ENCODE measurements at regions not wholly inside any gene's neighbourhood (a gene's known extent, or its start where the extent isn't known, plus 50 kb on each side); places are given as distances from the start of the nearest gene placed in this dataset.
"Not testable (repeated sequence)": the region's sequence is repeated elsewhere in the genome, so short reads cannot be mapped to it uniquely, and the experiment has no call there.

GRCh38 chrX:122220644-122221373 is 963.3 kb upstream of the GRIA3 start:
- Histone ChIP-seq H3K4me1 (no peaks in the 10 kb centered on the region), H3K4me3 (no peak overlapping the region), H3K36me3 (no peaks in the 10 kb centered on the region), H3K9me3 (no peaks in the 10 kb centered on the region), H3K27me3 (no peaks in the 10 kb centered on the region), H3K27ac (no peak overlapping the region)
- intact Hi-C loops (cut with DNase I): no loop called here
- DNase-seq (no peak), ATAC-seq (no peak)
- 30% methylated on average over 2 of the region's 3 CpGs for WGBS (ENCODE audit: insufficient coverage, low coverage, low lambda C conversion rate, missing lambda C conversion rate)
- TF ChIP-seq CTCF (IDR thresholded peaks at IDR 0.05) (no peak), POLR2A (IDR thresholded peaks at IDR 0.05) (no peak)

- H3K9me3 ChIP-seq; DNase-seq; ATAC-seq; H3K36me3 ChIP-seq; H3K27ac ChIP-seq; H3K4me3 ChIP-seq; H3K27me3 ChIP-seq; H3K4me1 ChIP-seq; intact Hi-C loops (cut with DNase I): not testable (repeated sequence)
- WGBS (ENCODE audit: insufficient coverage, low coverage, low lambda C conversion rate, missing lambda C conversion rate): 11% methylated on average over 2 of the region's 4 CpGs
Measured at GRCh38 chrX:122221810-122222209, 962.3 kb upstream of the GRIA3 start.

GRCh38 chrX:122224137-122224536 is 959.9 kb upstream of the GRIA3 start:
- H3K27me3 ChIP-seq; DNase-seq; ATAC-seq; H3K4me1 ChIP-seq; H3K36me3 ChIP-seq; H3K9me3 ChIP-seq; intact Hi-C loops (cut with DNase I); H3K4me3 ChIP-seq; H3K27ac ChIP-seq: not testable (repeated sequence)
- WGBS (ENCODE audit: insufficient coverage, low coverage, low lambda C conversion rate, missing lambda C conversion rate): 41% methylated on average over 4 of the region's 9 CpGs

GRCh38 chrX:122238801-122239200 is 945.3 kb upstream of the GRIA3 start:
- intact Hi-C loops (cut with DNase I): no loop called here
- H3K4me1 ChIP-seq: no peaks in the 10 kb centered on the region

GRCh38 chrX:122241959-122242358 is 942.1 kb upstream of the GRIA3 start:
- no peaks in the 10 kb centered on the region for H3K36me3 ChIP-seq
- TF ChIP-seq CTCF (IDR thresholded peaks at IDR 0.05): no peak
- no peak for TF ChIP-seq POLR2A (IDR thresholded peaks at IDR 0.05)
- intact Hi-C loops (cut with DNase I): no loop called here
- H3K4me3 ChIP-seq: no peak overlapping the region
- H3K27ac ChIP-seq: no peak overlapping the region
- no peaks in the 10 kb centered on the region for H3K9me3 ChIP-seq
- ATAC-seq: no peak
- H3K4me1 ChIP-seq: no peaks in the 10 kb centered on the region
- DNase-seq: no peak
- 52% methylated on average over 4 of the region's 7 CpGs for WGBS (ENCODE audit: insufficient coverage, low coverage, low lambda C conversion rate, missing lambda C conversion rate)
- H3K27me3 ChIP-seq: no peaks in the 10 kb centered on the region

More at GRCh38 chrX:122238801-122239200, 945.3 kb upstream of the GRIA3 start:
- no peaks in the 10 kb centered on the region for H3K36me3 ChIP-seq
- no peak overlapping the region for H3K27ac ChIP-seq
- H3K9me3 ChIP-seq: no peaks in the 10 kb centered on the region
- H3K27me3 ChIP-seq: no peaks in the 10 kb centered on the region
- DNase-seq: no peak
- TF ChIP-seq POLR2A (IDR thresholded peaks at IDR 0.05): no peak
- no peak for TF ChIP-seq CTCF (IDR thresholded peaks at IDR 0.05)
- H3K4me3 ChIP-seq: no peak overlapping the region
- ATAC-seq: no peak

- H3K36me3 ChIP-seq: no peaks in the 10 kb centered on the region
- TF ChIP-seq POLR2A (IDR thresholded peaks at IDR 0.05) (no peak), CTCF (IDR thresholded peaks at IDR 0.05) (no peak)
- no peak for ATAC-seq
- H3K9me3 ChIP-seq: no peaks in the 10 kb centered on the region
- intact Hi-C loops (cut with DNase I): no loop called here
- no peak overlapping the region for H3K27ac ChIP-seq
- DNase-seq: no peak
- H3K4me1 ChIP-seq: no peaks in the 10 kb centered on the region
- 22% methylated on average over 2 of the region's 2 CpGs for WGBS (ENCODE audit: insufficient coverage, low coverage, low lambda C conversion rate, missing lambda C conversion rate)
- no peak overlapping the region for H3K4me3 ChIP-seq
- H3K27me3 ChIP-seq: no peaks in the 10 kb centered on the region
Measured at GRCh38 chrX:122244080-122244479, 940.0 kb upstream of the GRIA3 start.
